K562 (cell line): ENCODE measurements at regions not wholly inside any gene's neighbourhood (a gene's known extent, or its start where the extent isn't known, plus 50 kb on each side); places are given as distances from the start of the nearest gene placed in this dataset.

ENCODE experiments used
- JUND ChIP-seq, 2 experiments: IDR thresholded peaks; 2 replicates in 1 of 2; 3 replicates in 1 of 2; pipeline ENCODE4 v1.6.1; 2011; ENCODE audit warnings: borderline replicate concordance in 2 of 2, low read depth in 2 of 2, low read length in 2 of 2, improper control_type of control experiment in 1 of 2, missing biosample characterization in 1 of 2, missing genetic modification characterization in 1 of 2, missing genetic modification reagents in 1 of 2
- RAD21 ChIP-seq, 2 experiments: fragments of 250-450 bp in 1 of 2; fragments of 450-650 bp in 1 of 2; sonication (Bioruptor Pico) in 1 of 2; formaldehyde crosslinking in 1 of 2; IDR thresholded peaks in 1 of 2; conservative IDR thresholded peaks in 1 of 2; 2 replicates each; pipeline versions ENCODE4 v1.4.0 to v1.8.0; 2020 to 2022; ENCODE audit warnings: mild to moderate bottlenecking in 2 of 2, moderate library complexity in 1 of 2
- SMC3 ChIP-seq: conservative IDR thresholded peaks from 2 replicates; pipeline ENCODE4 v1.6.1; 2011; ENCODE audit warnings: low read depth, low read length, improper control_type of control experiment; ENCODE audit not compliant: insufficient read depth
- ZNF384 ChIP-seq: IDR thresholded peaks from 2 replicates; pipeline ENCODE4 v1.6.1; 2012; ENCODE audit warnings: low read depth, low read length, improper control_type of control experiment
- ZNF589 ChIP-seq: fragments of 200-800 bp; sonication (Bioruptor generic); IDR thresholded peaks from 2 replicates; pipeline ENCODE4 v1.6.1; 2016; ENCODE audit warnings: low read depth, missing genetic modification characterization, missing compliant biosample characterization
- TF ChIP-seq, protein P1 (sequence below): fragments of 450-650 bp; IDR thresholded peaks from 2 replicates; pipeline ENCODE4 v1.6.1; 2016; ENCODE audit warnings: mild to moderate bottlenecking
- TF ChIP-seq, protein P2 (sequence below), 2 experiments: fragments of 450-650 bp; IDR thresholded peaks; 2 replicates each; pipeline ENCODE4 v1.6.1; 2016
- TF ChIP-seq, protein P3 (sequence below): fragments of 450-650 bp; IDR thresholded peaks from 2 replicates; pipeline ENCODE4 v1.6.1; 2017; ENCODE audit warnings: antibody characterized with exemption, mild to moderate bottlenecking

GRCh38 chr1:172719694-172720138 lies 60.8 kb downstream of the FASLG start (continued):
- TF ChIP-seq, protein P1, sequence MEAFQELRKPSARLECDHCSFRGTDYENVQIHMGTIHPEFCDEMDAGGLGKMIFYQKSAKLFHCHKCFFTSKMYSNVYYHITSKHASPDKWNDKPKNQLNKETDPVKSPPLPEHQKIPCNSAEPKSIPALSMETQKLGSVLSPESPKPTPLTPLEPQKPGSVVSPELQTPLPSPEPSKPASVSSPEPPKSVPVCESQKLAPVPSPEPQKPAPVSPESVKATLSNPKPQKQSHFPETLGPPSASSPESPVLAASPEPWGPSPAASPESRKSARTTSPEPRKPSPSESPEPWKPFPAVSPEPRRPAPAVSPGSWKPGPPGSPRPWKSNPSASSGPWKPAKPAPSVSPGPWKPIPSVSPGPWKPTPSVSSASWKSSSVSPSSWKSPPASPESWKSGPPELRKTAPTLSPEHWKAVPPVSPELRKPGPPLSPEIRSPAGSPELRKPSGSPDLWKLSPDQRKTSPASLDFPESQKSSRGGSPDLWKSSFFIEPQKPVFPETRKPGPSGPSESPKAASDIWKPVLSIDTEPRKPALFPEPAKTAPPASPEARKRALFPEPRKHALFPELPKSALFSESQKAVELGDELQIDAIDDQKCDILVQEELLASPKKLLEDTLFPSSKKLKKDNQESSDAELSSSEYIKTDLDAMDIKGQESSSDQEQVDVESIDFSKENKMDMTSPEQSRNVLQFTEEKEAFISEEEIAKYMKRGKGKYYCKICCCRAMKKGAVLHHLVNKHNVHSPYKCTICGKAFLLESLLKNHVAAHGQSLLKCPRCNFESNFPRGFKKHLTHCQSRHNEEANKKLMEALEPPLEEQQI, result 0 out of 2 replicates have a peak, but pooled peaks have one; percentile 38
- TF ChIP-seq, protein P2, sequence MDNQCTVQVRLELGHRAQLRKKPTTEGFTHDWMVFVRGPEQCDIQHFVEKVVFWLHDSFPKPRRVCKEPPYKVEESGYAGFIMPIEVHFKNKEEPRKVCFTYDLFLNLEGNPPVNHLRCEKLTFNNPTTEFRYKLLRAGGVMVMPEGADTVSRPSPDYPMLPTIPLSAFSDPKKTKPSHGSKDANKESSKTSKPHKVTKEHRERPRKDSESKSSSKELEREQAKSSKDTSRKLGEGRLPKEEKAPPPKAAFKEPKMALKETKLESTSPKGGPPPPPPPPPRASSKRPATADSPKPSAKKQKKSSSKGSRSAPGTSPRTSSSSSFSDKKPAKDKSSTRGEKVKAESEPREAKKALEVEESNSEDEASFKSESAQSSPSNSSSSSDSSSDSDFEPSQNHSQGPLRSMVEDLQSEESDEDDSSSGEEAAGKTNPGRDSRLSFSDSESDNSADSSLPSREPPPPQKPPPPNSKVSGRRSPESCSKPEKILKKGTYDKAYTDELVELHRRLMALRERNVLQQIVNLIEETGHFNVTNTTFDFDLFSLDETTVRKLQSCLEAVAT (IDR thresholded peaks at IDR 0.05), result 0 out of 4 replicates have a peak, but pooled peaks of 1 of the 2 experiments have one; percentile 43
- TF ChIP-seq ZNF384 (peak; percentile 98), SMC3 (peak; percentile 65; the same call in 1 of the 2 replicates), ZNF589 (CRISPR knock-in tag) (no peak), RAD21 (CRISPR knock-in tag; conservative IDR thresholded peaks at IDR 0.05 in 1 of 2, IDR thresholded peaks at IDR 0.05 in 1 of 2) (peak; percentile 80 to 88), JUND (IDR thresholded peaks at IDR 0.05; ENCODE audit: borderline replicate concordance, low read depth, low read length) (0 out of 2 replicates have a peak, but pooled peaks have one; percentile 24), JUND (tag; IDR thresholded peaks at IDR 0.05; ENCODE audit: borderline replicate concordance, low read depth, low read length) (no peak)
- TF ChIP-seq, protein P3, sequence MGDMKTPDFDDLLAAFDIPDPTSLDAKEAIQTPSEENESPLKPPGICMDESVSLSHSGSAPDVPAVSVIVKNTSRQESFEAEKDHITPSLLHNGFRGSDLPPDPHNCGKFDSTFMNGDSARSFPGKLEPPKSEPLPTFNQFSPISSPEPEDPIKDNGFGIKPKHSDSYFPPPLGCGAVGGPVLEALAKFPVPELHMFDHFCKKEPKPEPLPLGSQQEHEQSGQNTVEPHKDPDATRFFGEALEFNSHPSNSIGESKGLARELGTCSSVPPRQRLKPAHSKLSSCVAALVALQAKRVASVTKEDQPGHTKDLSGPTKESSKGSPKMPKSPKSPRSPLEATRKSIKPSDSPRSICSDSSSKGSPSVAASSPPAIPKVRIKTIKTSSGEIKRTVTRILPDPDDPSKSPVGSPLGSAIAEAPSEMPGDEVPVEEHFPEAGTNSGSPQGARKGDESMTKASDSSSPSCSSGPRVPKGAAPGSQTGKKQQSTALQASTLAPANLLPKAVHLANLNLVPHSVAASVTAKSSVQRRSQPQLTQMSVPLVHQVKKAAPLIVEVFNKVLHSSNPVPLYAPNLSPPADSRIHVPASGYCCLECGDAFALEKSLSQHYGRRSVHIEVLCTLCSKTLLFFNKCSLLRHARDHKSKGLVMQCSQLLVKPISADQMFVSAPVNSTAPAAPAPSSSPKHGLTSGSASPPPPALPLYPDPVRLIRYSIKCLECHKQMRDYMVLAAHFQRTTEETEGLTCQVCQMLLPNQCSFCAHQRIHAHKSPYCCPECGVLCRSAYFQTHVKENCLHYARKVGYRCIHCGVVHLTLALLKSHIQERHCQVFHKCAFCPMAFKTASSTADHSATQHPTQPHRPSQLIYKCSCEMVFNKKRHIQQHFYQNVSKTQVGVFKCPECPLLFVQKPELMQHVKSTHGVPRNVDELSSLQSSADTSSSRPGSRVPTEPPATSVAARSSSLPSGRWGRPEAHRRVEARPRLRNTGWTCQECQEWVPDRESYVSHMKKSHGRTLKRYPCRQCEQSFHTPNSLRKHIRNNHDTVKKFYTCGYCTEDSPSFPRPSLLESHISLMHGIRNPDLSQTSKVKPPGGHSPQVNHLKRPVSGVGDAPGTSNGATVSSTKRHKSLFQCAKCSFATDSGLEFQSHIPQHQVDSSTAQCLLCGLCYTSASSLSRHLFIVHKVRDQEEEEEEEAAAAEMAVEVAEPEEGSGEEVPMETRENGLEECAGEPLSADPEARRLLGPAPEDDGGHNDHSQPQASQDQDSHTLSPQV, result 0 out of 2 replicates have a peak, but pooled peaks have one; percentile 18
